GM12874 (cell line): ENCODE measurements at regions not wholly inside any gene's neighbourhood (a gene's known extent, or its start where the extent isn't known, plus 50 kb on each side); places are given as distances from the start of the nearest gene placed in this dataset.

ENCODE experiments used
- TF ChIP-seq, protein P1 (sequence below): IDR thresholded peaks from 2 replicates; pipeline ENCODE4 v1.5.1; 2011; ENCODE audit warnings: low read depth, mild to moderate bottlenecking, control low read depth, low read length, moderate library complexity; ENCODE audit not compliant: insufficient read depth

DNA sequence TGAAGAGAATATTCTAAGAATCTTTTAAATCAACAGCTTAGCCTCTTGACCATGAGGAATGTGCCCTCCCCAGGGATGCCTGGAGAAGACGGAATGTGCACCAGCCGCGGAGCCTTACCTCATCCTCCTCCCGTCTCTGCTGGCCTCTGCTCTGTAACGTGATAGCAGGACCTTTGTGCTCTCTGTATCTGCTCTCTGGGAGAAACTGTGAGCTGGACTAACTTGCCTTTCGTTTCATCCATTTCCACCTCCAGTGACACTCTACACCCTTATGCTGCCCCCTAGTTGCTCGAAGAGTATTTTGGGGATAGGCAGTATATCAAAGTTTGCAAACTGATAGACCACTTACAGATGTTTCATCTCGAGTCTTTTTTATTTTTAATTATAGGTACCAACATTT, 141.4 kb downstream of the NPR3 start:
- TF ChIP-seq, protein P1, sequence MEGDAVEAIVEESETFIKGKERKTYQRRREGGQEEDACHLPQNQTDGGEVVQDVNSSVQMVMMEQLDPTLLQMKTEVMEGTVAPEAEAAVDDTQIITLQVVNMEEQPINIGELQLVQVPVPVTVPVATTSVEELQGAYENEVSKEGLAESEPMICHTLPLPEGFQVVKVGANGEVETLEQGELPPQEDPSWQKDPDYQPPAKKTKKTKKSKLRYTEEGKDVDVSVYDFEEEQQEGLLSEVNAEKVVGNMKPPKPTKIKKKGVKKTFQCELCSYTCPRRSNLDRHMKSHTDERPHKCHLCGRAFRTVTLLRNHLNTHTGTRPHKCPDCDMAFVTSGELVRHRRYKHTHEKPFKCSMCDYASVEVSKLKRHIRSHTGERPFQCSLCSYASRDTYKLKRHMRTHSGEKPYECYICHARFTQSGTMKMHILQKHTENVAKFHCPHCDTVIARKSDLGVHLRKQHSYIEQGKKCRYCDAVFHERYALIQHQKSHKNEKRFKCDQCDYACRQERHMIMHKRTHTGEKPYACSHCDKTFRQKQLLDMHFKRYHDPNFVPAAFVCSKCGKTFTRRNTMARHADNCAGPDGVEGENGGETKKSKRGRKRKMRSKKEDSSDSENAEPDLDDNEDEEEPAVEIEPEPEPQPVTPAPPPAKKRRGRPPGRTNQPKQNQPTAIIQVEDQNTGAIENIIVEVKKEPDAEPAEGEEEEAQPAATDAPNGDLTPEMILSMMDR: 0 out of 2 replicates have a peak, but pooled peaks have one; percentile 13

DNA sequence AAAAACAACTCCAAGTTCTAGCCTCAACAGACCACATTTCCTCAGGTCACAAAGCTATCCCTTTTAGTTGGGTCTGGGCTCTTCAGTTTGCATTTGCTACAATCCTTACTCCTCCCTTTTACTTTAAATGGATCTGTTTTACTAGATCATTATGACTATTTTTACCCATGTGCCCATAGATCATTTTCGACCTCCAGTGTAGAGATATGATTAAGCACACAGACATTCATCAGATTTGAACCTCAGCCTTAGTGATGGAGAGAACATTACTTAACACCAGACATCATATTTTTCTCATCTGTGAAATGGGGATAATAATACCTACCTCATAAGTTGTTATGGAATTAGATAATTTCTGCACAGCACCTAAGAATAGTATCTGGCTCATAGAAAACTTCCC, 141.9 kb downstream of the NPR3 start:
- TF ChIP-seq, protein P1: no peak

DNA sequence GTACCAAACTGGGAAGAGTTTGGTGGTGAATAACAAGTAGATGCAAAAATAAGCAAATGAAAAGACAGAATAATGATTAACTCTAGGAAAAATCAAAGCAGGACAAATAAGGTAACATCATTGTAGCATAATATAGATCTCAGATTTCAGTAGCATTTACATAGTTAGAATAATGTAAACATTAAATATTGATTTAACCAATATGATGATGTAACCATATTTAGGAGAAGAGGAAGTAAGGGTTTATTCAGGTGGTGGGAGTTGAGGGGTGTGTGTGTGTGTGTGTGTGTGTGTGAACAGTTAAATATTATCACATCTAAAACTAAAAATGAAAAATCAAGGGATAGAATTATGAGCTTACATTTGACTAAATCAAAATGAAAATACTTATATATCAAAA, 143.4 kb downstream of the NPR3 start:
- TF ChIP-seq, protein P1: no peak

DNA sequence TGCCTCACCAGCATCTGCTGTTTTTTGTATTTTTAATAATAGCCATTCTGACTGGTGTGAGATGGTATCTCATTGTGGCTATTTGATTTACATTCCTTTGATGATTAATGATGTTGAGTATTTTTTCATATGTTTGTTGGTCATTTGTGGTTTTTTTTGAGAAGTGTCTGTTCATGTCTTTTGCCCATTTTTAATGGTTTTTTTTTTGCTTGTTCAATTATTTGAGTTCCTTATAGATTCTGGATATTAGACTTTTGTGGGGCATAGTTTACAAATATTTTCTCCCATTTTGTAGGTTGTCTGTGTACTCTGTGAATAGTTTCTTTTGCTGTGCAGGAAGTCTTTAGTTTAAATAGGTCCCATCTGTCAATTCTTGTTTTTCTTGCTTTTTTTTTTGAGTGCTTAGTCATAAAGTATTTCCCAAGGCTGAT, 148.1 kb downstream of the NPR3 start:
- TF ChIP-seq, protein P1: no peak

DNA sequence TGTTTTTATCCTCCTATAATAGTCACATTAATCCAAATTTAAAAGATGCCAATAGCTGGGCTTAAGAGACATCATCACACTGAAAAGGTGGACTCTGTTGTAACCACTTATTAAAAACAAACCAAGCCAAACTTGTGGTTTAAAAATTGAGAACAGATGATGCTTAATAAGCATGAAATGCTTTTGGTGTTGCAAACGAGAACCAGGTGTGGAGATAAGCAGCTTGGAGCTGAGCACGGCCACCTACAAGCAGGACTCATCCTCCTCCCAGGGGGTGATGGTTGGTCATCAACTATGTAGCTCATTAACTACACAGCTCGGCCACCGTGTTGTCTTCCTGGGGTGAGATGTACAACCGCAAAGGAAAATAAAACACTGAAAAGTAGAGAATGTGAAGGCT, 154.4 kb downstream of the NPR3 start:
- TF ChIP-seq, protein P1: no peak

DNA sequence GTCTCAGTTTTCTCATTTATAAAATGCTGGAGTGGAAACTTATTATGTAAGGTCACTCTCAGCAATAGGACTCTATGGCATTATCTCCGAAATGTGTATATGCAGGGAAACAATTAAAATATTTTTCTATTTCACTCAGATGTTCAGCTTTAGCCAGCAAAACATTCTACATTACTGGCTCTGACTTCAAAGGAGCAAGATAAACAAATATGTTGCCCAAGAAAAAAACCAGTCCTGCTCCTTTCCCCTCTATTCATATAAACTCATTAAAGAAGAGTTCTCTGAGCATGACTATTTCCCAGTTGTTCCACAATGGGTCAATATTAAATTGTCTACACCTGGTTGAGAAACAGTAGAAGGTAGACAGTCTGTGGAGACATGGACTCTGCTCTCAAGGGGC, 155.0 kb downstream of the NPR3 start:
- TF ChIP-seq, protein P1: no peak

DNA sequence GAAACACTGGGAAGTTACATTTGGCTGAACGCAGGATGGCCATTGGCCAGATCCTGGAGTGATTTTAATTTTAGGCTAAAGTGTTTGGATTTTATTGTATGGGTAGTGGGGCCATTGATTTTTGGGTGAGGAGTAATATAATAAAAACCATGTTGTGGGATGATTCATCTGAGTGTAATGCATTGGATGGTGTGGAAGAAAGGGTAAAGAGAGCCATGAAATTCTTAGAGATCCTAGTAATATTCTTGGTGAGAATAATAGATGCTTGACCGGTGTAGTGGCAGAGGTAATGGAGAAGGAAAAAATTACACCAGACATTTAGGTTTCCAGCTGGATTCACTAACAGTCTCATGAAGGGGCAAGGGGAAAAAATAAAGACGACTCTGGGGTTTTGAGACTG, 158.1 kb downstream of the NPR3 start:
- TF ChIP-seq, protein P1: no peak

DNA sequence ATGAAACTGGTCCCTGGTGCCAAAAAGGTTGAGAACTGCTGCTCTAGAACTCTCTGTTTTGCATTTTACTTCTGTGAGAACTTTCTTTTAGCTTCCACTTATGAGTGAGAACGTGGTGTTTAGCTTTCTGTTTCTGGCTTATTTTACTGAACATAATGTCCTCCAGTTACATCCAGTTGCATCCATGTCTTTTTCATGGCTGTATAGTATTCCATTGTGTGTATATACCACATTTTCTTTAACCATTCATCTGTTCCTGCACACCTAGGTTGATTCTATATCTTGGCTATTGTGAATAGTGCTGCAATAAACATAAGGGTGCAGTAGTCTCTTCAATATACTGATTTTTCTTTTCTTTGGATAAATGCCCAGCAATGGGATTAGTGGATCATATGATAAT, 165.7 kb downstream of the NPR3 start:
- TF ChIP-seq, protein P1: no peak
